C4-2B (cell line): ENCODE measurements at regions not wholly inside any gene's neighbourhood (a gene's known extent, or its start where the extent isn't known, plus 50 kb on each side); places are given as distances from the start of the nearest gene placed in this dataset.

ENCODE experiments used
- ZFX ChIP-seq: fragments of 450-650 bp; IDR thresholded peaks from 2 replicates; pipeline ENCODE4 v1.6.1; 2017
- TF ChIP-seq, protein P1 (sequence below): fragments of 450-650 bp; conservative IDR thresholded peaks from 2 replicates; pipeline ENCODE4 v1.5.1; 2017; ENCODE audit warnings: mild to moderate bottlenecking

DNA sequence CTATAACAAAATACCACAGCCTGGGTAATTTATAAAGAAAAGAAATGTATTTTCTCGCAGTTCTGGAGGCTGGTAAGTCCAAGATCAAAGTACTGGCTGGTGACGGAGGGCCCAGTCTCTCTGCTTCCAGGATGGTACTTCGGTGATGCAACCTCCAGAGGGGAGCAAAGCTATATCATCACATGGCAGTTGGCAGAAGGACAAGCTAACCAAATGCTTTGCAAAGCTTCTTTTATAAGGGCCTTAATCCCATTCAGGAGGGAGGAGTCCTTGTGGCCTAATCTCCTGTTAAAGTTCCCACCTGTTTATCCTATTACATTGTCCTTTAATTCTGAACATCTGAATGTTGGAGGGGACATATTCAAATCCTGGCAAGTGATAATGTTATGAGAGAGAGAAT, 134.1 kb upstream of the SP4 start:
- TF ChIP-seq, protein P1, sequence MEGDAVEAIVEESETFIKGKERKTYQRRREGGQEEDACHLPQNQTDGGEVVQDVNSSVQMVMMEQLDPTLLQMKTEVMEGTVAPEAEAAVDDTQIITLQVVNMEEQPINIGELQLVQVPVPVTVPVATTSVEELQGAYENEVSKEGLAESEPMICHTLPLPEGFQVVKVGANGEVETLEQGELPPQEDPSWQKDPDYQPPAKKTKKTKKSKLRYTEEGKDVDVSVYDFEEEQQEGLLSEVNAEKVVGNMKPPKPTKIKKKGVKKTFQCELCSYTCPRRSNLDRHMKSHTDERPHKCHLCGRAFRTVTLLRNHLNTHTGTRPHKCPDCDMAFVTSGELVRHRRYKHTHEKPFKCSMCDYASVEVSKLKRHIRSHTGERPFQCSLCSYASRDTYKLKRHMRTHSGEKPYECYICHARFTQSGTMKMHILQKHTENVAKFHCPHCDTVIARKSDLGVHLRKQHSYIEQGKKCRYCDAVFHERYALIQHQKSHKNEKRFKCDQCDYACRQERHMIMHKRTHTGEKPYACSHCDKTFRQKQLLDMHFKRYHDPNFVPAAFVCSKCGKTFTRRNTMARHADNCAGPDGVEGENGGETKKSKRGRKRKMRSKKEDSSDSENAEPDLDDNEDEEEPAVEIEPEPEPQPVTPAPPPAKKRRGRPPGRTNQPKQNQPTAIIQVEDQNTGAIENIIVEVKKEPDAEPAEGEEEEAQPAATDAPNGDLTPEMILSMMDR: peak; percentile 5; the same call in 1 of the 2 replicates
- TF ChIP-seq ZFX: no peak
